GM12892 (cell line): ENCODE measurements at regions not wholly inside any gene's neighbourhood (a gene's known extent, or its start where the extent isn't known, plus 50 kb on each side); places are given as distances from the start of the nearest gene placed in this dataset.

Experiments used
- DNase-seq: peaks from one replicate; pipeline ENCODE4 v3.0.0; 2011; ENCODE audit not compliant: insufficient read length
- FAIRE-seq: peaks from 2 replicates; lab custom pipeline; 2011; peaks lifted over from hg19 to GRCh38; lab: Jason Lieb, UNC
- POLR2A ChIP-seq: IDR thresholded peaks from 2 replicates; pipeline ENCODE4 v1.6.1; 2011; ENCODE audit warnings: low read depth, low read length, control low read depth
- POLR2AphosphoS5 ChIP-seq: IDR thresholded peaks from 2 replicates; pipeline ENCODE4 v1.6.1; 2011; ENCODE audit warnings: low read depth, low read length, control low read depth
- TAF1 ChIP-seq: IDR thresholded peaks from 2 replicates; pipeline ENCODE4 v1.6.1; 2011; ENCODE audit warnings: low read depth, mild to moderate bottlenecking, control low read depth, low read length, borderline replicate concordance

DNA sequence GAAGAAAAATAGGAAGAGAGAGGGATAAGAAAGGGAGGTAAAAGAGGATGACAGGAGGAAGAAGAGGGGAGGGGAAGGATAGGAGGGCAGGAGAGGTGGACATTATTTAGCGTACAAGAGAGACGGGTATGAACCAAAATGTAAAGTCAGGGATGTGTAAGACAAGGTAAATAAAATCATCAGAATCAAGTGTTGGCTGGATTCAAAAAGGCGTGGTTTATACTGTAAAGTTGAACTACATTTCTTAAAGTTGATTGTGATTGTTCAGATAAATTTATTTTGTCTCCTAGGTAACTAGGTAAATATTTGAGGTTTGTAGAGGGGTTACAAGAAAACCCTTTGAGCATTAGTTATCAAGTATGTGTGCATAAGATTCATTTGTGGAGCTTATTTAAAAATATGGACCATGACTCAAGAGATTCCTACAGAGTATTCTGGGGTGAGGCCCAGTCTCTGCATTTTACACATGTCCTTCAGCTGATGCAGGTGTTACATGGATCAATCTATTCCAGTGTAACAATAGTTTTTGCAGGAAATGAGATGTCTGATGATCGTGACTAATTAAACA lies 512.1 kb upstream of the MBL2 start:
- TF ChIP-seq TAF1: no peak
- TF ChIP-seq POLR2A: no peak
- TF ChIP-seq POLR2AphosphoS5: no peak
- FAIRE-seq (no peak), DNase-seq (no peak)

- FAIRE-seq (no peak), DNase-seq (no peak)
- no peak for TF ChIP-seq POLR2AphosphoS5
- no peak for TF ChIP-seq TAF1
- no peak for TF ChIP-seq POLR2A
Measured at GRCh38 chr10:53276797-53277196, 504.2 kb upstream of the MBL2 start.

- DNase-seq: no peak
- FAIRE-seq: no peak
- TF ChIP-seq TAF1 (no peak), POLR2A (no peak), POLR2AphosphoS5 (no peak)
Measured at GRCh38 chr10:53269482-53269881, 496.9 kb upstream of the MBL2 start.

GRCh38 chr10:53260213-53260612 lies 487.6 kb upstream of the MBL2 start:
- DNase-seq (no peak), FAIRE-seq (no peak)
- TF ChIP-seq TAF1 (no peak), POLR2AphosphoS5 (no peak), POLR2A (no peak)

DNA sequence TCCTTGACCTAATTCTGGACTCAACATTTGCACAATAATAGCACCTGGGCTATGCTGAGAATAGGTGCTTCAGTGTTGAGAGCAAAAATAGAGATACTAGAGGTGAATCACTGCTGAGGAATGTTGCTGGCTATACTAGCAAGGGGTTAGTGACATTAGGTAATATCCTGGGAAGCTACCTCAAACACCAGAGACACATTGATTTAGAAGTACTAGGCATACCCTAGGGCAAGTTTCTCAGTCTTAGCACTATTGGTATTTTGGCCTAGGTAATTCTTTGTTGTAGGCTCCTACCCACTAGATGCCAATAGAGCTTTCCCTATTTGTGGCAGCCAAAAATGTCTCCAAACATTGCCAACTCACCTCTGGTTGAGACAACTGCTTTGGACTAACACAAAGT lies 484.0 kb upstream of the MBL2 start:
- TF ChIP-seq POLR2A: no peak
- TF ChIP-seq POLR2AphosphoS5: no peak
- no peak for TF ChIP-seq TAF1
- no peak for DNase-seq
- no peak for FAIRE-seq

- FAIRE-seq (no peak), DNase-seq (no peak)
- TF ChIP-seq POLR2A: no peak
- TF ChIP-seq TAF1: no peak
- TF ChIP-seq POLR2AphosphoS5: no peak
Measured at GRCh38 chr10:53255661-53256205, 483.1 kb upstream of the MBL2 start.

GRCh38 chr10:53253221-53253620 lies 480.6 kb upstream of the MBL2 start:
- no peak for TF ChIP-seq POLR2A
- no peak for TF ChIP-seq POLR2AphosphoS5
- TF ChIP-seq TAF1: no peak
- DNase-seq (no peak), FAIRE-seq (no peak)

- TF ChIP-seq TAF1 (no peak), POLR2A (no peak), POLR2AphosphoS5 (no peak)
- no peak for DNase-seq
- FAIRE-seq: no peak
Measured at GRCh38 chr10:53239873-53240272, 467.3 kb upstream of the MBL2 start.

GRCh38 chr10:53236941-53237340 lies 464.4 kb upstream of the MBL2 start:
- no peak for FAIRE-seq
- DNase-seq: no peak
- TF ChIP-seq POLR2AphosphoS5 (no peak), POLR2A (no peak), TAF1 (no peak)

GRCh38 chr10:53233749-53234148 lies 461.2 kb upstream of the MBL2 start:
- TF ChIP-seq POLR2AphosphoS5 (no peak), TAF1 (no peak), POLR2A (no peak)
- DNase-seq (no peak), FAIRE-seq (no peak)

- FAIRE-seq: no peak
- TF ChIP-seq POLR2AphosphoS5: no peak
- TF ChIP-seq TAF1: no peak
- no peak for TF ChIP-seq POLR2A
- DNase-seq: no peak
Measured at GRCh38 chr10:53230651-53231050, 458.1 kb upstream of the MBL2 start.

GRCh38 chr10:53223851-53224250 lies 451.3 kb upstream of the MBL2 start:
- no peak for FAIRE-seq
- TF ChIP-seq TAF1 (no peak), POLR2A (no peak), POLR2AphosphoS5 (no peak)
- DNase-seq: no peak
